ENCODE measurements at regions not wholly inside any gene's neighbourhood (a gene's known extent, or its start where the extent isn't known, plus 50 kb on each side); places are given as distances from the start of the nearest gene placed in this dataset.

DNA sequence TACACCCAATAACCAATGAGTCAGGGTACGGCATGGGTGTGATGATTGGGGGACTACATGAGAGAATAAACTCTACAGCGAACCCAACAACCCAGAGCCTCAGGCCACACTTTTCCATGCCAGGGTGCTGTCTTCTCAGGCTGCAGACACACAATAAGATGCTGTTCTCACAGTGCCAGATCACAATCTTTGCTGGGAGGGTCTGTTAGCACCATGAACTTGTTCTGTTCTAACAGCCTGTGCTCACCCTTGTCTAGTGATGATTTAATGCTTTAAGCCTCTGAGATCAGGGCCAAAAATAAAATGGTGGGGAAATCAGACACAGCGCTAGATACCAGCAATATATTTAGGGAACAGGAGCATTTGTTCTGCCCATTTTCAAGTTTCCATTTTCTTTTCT lies 621.9 kb upstream of the TBX3 start:
- TF ChIP-seq, protein P1, sequence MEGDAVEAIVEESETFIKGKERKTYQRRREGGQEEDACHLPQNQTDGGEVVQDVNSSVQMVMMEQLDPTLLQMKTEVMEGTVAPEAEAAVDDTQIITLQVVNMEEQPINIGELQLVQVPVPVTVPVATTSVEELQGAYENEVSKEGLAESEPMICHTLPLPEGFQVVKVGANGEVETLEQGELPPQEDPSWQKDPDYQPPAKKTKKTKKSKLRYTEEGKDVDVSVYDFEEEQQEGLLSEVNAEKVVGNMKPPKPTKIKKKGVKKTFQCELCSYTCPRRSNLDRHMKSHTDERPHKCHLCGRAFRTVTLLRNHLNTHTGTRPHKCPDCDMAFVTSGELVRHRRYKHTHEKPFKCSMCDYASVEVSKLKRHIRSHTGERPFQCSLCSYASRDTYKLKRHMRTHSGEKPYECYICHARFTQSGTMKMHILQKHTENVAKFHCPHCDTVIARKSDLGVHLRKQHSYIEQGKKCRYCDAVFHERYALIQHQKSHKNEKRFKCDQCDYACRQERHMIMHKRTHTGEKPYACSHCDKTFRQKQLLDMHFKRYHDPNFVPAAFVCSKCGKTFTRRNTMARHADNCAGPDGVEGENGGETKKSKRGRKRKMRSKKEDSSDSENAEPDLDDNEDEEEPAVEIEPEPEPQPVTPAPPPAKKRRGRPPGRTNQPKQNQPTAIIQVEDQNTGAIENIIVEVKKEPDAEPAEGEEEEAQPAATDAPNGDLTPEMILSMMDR (IDR thresholded peaks at IDR 0.05): no peak
- TF ChIP-seq POLR2A (IDR thresholded peaks at IDR 0.05): no peak

Data from lower leg skin (tissue), 3 donors.